K562 (cell line): ENCODE measurements at regions not wholly inside any gene's neighbourhood (a gene's known extent, or its start where the extent isn't known, plus 50 kb on each side); places are given as distances from the start of the nearest gene placed in this dataset.

Experiments used
- ATAC-seq: fragments of 200-7000 bp; cut with Tn5 transposase; 3 replicates; pipeline ENCODE4 v1.9.1; 2020; ENCODE audit warnings: moderate library complexity
- BruUV-seq: library from RNA; stranded (reverse); fragments of 400-500 nt; replicated peaks from 2 replicates; lab custom pipeline; 2021; lab: Mats Ljungman, UMichigan
- CTCF ChIA-PET: fragments of 300-600 bp; formaldehyde crosslinking; extraction: SDS; loops from one replicate; lab custom pipeline; 2021; ENCODE audit warnings: low intra/inter-chr PET ratio; lab: Yijun Ruan, JAX
- POLR2A ChIA-PET: fragments of 300-600, 350-650 bp; sonication (Branson Sonifier 250); formaldehyde crosslinking; extraction: SDS; loops from one replicate; lab custom pipeline; 2021; ENCODE audit warnings: antibody characterized with exemption, inconsistent platforms; lab: Yijun Ruan, JAX
- DNase-seq, 4 experiments: peaks; one replicate each; pipeline versions ENCODE4 v3.0.0 to v3.0.0-alpha.2; 2011 to 2018; ENCODE audit warnings: low spot score in 3 of 4, mixed read lengths in 3 of 4; ENCODE audit errors: extremely low read depth in 1 of 4
- FAIRE-seq: peaks from 2 replicates; lab custom pipeline; 2011; peaks lifted over from hg19 to GRCh38; lab: Jason Lieb, UNC
- H2AFZ ChIP-seq: 2 replicates; pipeline ENCODE4 v1.6.0; 2011; ENCODE audit warnings: low read depth, low read length, control low read depth, inconsistent platforms
- H3K27ac ChIP-seq: fragments of 200-600 bp; 3 replicates; pipeline ENCODE4 v1.8.0; 2011; ENCODE audit warnings: low read depth, mild to moderate bottlenecking, control low read depth, inconsistent platforms, low read length, moderate library complexity, mixed read lengths; ENCODE audit errors: extremely low read depth
- H3K27me3 ChIP-seq, 2 experiments: fragments of 300-600 bp in 1 of 2; 2 replicates in 1 of 2; 3 replicates in 1 of 2; pipeline versions ENCODE4 v1.6.0 to v1.8.0; 2011; ENCODE audit warnings: inconsistent platforms in 2 of 2, low read length in 2 of 2, mild to moderate bottlenecking in 1 of 2, mixed read lengths in 1 of 2, moderate library complexity in 1 of 2; ENCODE audit not compliant: control insufficient read depth in 2 of 2, insufficient read depth in 2 of 2
- H3K36me3 ChIP-seq: fragments of 300-600 bp; 3 replicates; pipeline ENCODE4 v1.8.0; 2011; ENCODE audit warnings: mild to moderate bottlenecking, low read length, inconsistent platforms; ENCODE audit not compliant: control insufficient read depth, insufficient read depth
- H3K4me1 ChIP-seq, 2 experiments: fragments of 200-600 bp in 1 of 2; replicated peaks in 1 of 2; 2 replicates in 1 of 2; 3 replicates in 1 of 2; pipeline versions ENCODE4 v1.5.1 to v1.8.0; 2011; ENCODE audit warnings: inconsistent platforms in 2 of 2, low read length in 2 of 2, mild to moderate bottlenecking in 1 of 2, mixed read lengths in 1 of 2, moderate library complexity in 1 of 2; ENCODE audit not compliant: control insufficient read depth in 2 of 2, insufficient read depth in 2 of 2
- H3K4me2 ChIP-seq: 2 replicates; pipeline ENCODE4 v1.6.1; 2011; ENCODE audit warnings: low read length, control low read depth, inconsistent platforms, mixed read lengths; ENCODE audit not compliant: insufficient read depth
- H3K4me3 ChIP-seq: fragments of 200-600 bp; sonication (generic), shearing (Covaris generic); 2 replicates; pipeline ENCODE4 v1.5.1; 2016; ENCODE audit warnings: control low read depth, inconsistent platforms
- H3K79me2 ChIP-seq: fragments of 200-600 bp; 3 replicates; pipeline ENCODE4 v1.8.0; 2011; ENCODE audit warnings: low read length, inconsistent platforms; ENCODE audit not compliant: control insufficient read depth, insufficient read depth
- H3K9ac ChIP-seq, 2 experiments: 2 replicates each; pipeline versions ENCODE4 v1.6.0 to v1.6.1; 2011; ENCODE audit warnings: low read depth in 2 of 2, low read length in 2 of 2, control low read depth in 1 of 2, inconsistent platforms in 1 of 2, mild to moderate bottlenecking in 1 of 2, mixed read lengths in 1 of 2; ENCODE audit not compliant: insufficient read depth in 1 of 2
- H3K9me1 ChIP-seq: one replicate; pipeline ENCODE4 v1.6.0; 2011; ENCODE audit warnings: inconsistent platforms, mild to moderate bottlenecking, low read length, moderate library complexity; ENCODE audit not compliant: control insufficient read depth, insufficient read depth
- H3K9me3 ChIP-seq: replicated peaks from 2 replicates; pipeline ENCODE4 v1.5.1; 2011; ENCODE audit warnings: low read depth, low read length, inconsistent platforms; ENCODE audit not compliant: control insufficient read depth, insufficient read depth
- H4K20me1 ChIP-seq: replicated peaks from 2 replicates; pipeline ENCODE4 v1.6.1; 2011; ENCODE audit warnings: low read length, inconsistent platforms, mixed read lengths; ENCODE audit not compliant: control insufficient read depth, insufficient read depth
- NCOA2 ChIP-seq, 2 experiments: fragments of 450-650 bp; IDR thresholded peaks; 2 replicates each; pipeline ENCODE4 v1.6.1; 2018; ENCODE audit warnings: mild to moderate bottlenecking in 2 of 2, moderate library complexity in 1 of 2; ENCODE audit not compliant: partially characterized antibody in 2 of 2
- NCOA6 ChIP-seq: fragments of 450-650 bp; IDR thresholded peaks from 2 replicates; pipeline ENCODE4 v1.6.1; 2017; ENCODE audit warnings: mild to moderate bottlenecking
- SP2 ChIP-seq: IDR thresholded peaks from 2 replicates; pipeline ENCODE4 v1.6.1; 2011; ENCODE audit warnings: mild to moderate bottlenecking, low read depth, low read length, moderate library complexity; ENCODE audit not compliant: poor library complexity, severe bottlenecking; ENCODE audit errors: extremely low read depth
- TARDBP ChIP-seq: fragments of 450-650 bp; IDR thresholded peaks from 2 replicates; pipeline ENCODE4 v1.6.1; 2016
- TOE1 ChIP-seq, 2 experiments: fragments of 450-650 bp in 1 of 2; sonication (generic) in 1 of 2; formaldehyde crosslinking in 1 of 2; IDR thresholded peaks; 2 replicates each; pipeline versions ENCODE4 v1.7.1 to v1.8.0; 2016 to 2022; ENCODE audit warnings: borderline replicate concordance in 2 of 2, mild to moderate bottlenecking in 2 of 2, antibody characterized with exemption in 1 of 2, inconsistent platforms in 1 of 2, low read depth in 1 of 2, missing genetic modification reagents in 1 of 2, moderate library complexity in 1 of 2
- WGBS: fragments of 100-300 bp; shearing (Covaris generic); methylation state at CpG from one replicate; pipeline ENCODE4 v1.1.6; 2016; ENCODE audit warnings: low coverage, mixed read lengths; ENCODE audit not compliant: insufficient coverage; ENCODE audit errors: missing lambda C conversion rate; 5-methylcytosine and 5-hydroxymethylcytosine counted together
- in situ Hi-C: fragments of 300-500 bp; cut with MboI; formaldehyde crosslinking; loops from 4 replicates; pipeline ENCODE4 v1.15.0; 2018; ENCODE audit warnings: inconsistent platforms, mixed read lengths
- intact Hi-C: fragments of 100-400 bp; cut with micrococcal nuclease; formaldehyde crosslinking; loops from 2 replicates; pipeline ENCODE4 v1.14.2; 2022
- TF ChIP-seq, protein P1 (sequence below): sonication (generic); formaldehyde crosslinking; IDR thresholded peaks from 2 replicates; pipeline ENCODE4 v1.8.0; 2023; ENCODE audit warnings: missing genetic modification reagents, mild to moderate bottlenecking, borderline replicate concordance

DNA sequence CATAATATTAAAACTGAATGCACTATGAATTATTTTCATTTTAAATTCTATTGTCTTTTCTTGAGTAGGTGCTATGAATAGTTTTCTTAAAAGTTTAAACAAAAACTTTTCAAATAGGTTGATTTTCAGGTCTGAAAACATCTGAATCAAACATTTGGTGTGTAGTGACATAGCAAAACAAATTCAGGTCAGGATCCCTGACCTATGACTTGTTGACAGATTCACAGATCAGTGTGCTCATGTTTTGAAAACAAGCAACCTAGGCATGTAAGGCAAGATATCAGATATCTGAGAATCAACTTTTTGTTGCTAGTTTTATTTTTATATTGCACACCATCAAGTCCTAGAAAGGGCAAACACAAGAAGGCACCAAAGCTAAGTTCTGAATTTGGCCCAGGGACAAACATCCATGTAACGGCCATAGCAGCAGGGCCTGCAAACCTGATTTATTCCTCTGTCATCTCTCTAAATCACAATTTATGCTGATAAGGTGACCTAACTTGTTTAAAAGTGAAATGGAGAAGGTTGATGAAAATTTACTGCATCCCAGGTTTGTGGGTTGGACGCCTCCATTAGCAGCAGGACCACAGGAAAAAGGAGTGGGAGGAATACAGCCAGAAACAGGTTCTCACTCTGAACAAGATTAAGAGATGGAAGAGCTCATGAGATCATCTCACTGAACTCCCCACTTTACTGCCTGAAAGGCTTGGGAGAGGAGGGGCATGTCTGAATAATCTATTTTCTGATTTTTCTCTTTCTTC lies 337.7 kb downstream of the KCNRG start:
- no peaks in the 10 kb centered on the region for H3K9me3 ChIP-seq
- no peaks in the 10 kb centered on the region for H3K79me2 ChIP-seq
- no peak overlapping the region for H3K4me2 ChIP-seq

More for the DNA sequence above, 337.7 kb downstream of the KCNRG start:
- DNase-seq (no peak), ATAC-seq (no peak), FAIRE-seq (no peak)
- TF ChIP-seq SP2, result no peak
- TF ChIP-seq TARDBP, result no peak
- no peak for TF ChIP-seq NCOA2 (IDR thresholded peaks at IDR 0.05; ENCODE audit: partially characterized antibody in 2 of 2)
- no peak for TF ChIP-seq TOE1 (IDR thresholded peaks at IDR 0.05; ENCODE audit: borderline replicate concordance)
- TF ChIP-seq TOE1 (CRISPR knock-in tag; IDR thresholded peaks at IDR 0.05; ENCODE audit: borderline replicate concordance, low read depth), result no peak
- TF ChIP-seq, protein P1, sequence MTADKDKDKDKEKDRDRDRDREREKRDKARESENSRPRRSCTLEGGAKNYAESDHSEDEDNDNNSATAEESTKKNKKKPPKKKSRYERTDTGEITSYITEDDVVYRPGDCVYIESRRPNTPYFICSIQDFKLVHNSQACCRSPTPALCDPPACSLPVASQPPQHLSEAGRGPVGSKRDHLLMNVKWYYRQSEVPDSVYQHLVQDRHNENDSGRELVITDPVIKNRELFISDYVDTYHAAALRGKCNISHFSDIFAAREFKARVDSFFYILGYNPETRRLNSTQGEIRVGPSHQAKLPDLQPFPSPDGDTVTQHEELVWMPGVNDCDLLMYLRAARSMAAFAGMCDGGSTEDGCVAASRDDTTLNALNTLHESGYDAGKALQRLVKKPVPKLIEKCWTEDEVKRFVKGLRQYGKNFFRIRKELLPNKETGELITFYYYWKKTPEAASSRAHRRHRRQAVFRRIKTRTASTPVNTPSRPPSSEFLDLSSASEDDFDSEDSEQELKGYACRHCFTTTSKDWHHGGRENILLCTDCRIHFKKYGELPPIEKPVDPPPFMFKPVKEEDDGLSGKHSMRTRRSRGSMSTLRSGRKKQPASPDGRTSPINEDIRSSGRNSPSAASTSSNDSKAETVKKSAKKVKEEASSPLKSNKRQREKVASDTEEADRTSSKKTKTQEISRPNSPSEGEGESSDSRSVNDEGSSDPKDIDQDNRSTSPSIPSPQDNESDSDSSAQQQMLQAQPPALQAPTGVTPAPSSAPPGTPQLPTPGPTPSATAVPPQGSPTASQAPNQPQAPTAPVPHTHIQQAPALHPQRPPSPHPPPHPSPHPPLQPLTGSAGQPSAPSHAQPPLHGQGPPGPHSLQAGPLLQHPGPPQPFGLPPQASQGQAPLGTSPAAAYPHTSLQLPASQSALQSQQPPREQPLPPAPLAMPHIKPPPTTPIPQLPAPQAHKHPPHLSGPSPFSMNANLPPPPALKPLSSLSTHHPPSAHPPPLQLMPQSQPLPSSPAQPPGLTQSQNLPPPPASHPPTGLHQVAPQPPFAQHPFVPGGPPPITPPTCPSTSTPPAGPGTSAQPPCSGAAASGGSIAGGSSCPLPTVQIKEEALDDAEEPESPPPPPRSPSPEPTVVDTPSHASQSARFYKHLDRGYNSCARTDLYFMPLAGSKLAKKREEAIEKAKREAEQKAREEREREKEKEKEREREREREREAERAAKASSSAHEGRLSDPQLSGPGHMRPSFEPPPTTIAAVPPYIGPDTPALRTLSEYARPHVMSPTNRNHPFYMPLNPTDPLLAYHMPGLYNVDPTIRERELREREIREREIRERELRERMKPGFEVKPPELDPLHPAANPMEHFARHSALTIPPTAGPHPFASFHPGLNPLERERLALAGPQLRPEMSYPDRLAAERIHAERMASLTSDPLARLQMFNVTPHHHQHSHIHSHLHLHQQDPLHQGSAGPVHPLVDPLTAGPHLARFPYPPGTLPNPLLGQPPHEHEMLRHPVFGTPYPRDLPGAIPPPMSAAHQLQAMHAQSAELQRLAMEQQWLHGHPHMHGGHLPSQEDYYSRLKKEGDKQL (CRISPR knock-in tag), result no peak
- no peak for TF ChIP-seq NCOA6
- Histone ChIP-seq H3K9ac (no peak overlapping the region), H3K4me3 (no peak overlapping the region), H3K36me3 (no peaks in the 10 kb centered on the region), H3K27me3 (no peaks in the 10 kb centered on the region), H3K27ac (no peak overlapping the region), H2AFZ (no peak overlapping the region), H3K9me1 (no peaks in the 10 kb centered on the region), H3K4me1 (peaks cover 2 to 11% of the 10 kb centered on the region in 2 experiments; a peak in 4 of 5 replicates), H4K20me1 (no peaks in the 10 kb centered on the region)
- WGBS, result 35% methylated on average over 2 of the region's 2 CpGs
- intact Hi-C loops, result no loop called here
- ChIA-PET POLR2A (no interaction called here), CTCF (interaction anchor here (0.6 to 0.7 kb wide), 2 partner anchors 17 to 21 kb away, joined by 3 to 4 read pairs; no protein-coding TSS in a partner anchor)
- BruUV-seq, result no TSS peak
- in situ Hi-C loops, result no loop called here
